ENCODE measurements at regions not wholly inside any gene's neighbourhood (a gene's known extent, or its start where the extent isn't known, plus 50 kb on each side); places are given as distances from the start of the nearest gene placed in this dataset.
"Not testable (repeated sequence)": the region's sequence is repeated elsewhere in the genome, so short reads cannot be mapped to it uniquely, and the experiment has no call there.

- Histone ChIP-seq H3K4me1 (peaks cover 0 to 4% (median 0%) of the 10 kb centered on the region in 3 donors), H3K27ac (no peak overlapping the region), H3K27me3 (no peaks in the 10 kb centered on the region), H3K9me3 (no peaks in the 10 kb centered on the region), H3K36me3 (no peaks in the 10 kb centered on the region), H3K4me3 (no peak overlapping the region)
- WGBS, 2 donors = 93 to 97% methylated on average over 2 of the region's 2 CpGs
- no peak for TF ChIP-seq POLR2A (IDR thresholded peaks at IDR 0.05)
- TF ChIP-seq CTCF (IDR thresholded peaks at IDR 0.05) = no peak
- no peak for DNase-seq
- intact Hi-C loops (cut with DNase I) = no loop called here
Measured at GRCh38 chr2:8144131-8144631, 537.7 kb upstream of the ID2 start.

- DNase-seq = no peak
- H3K27ac ChIP-seq = no peak overlapping the region
- H3K36me3 ChIP-seq = no peaks in the 10 kb centered on the region
- no peaks in the 10 kb centered on the region for H3K27me3 ChIP-seq
- 75 to 82% methylated on average over 3 of the region's 3 CpGs for WGBS, 2 donors
- no peak overlapping the region for H3K4me3 ChIP-seq
- TF ChIP-seq POLR2A (IDR thresholded peaks at IDR 0.05) = no peak
- no peak for TF ChIP-seq CTCF (IDR thresholded peaks at IDR 0.05)
- intact Hi-C loops (cut with DNase I) = no loop called here
- H3K4me1 ChIP-seq = peaks cover 0 to 1% (median 0%) of the 10 kb centered on the region in 3 donors
- H3K9me3 ChIP-seq = no peaks in the 10 kb centered on the region
Measured at GRCh38 chr2:8144785-8145184, 537.1 kb upstream of the ID2 start.

- H3K4me3 ChIP-seq; intact Hi-C loops (cut with DNase I); H3K4me1 ChIP-seq; H3K27ac ChIP-seq; H3K36me3 ChIP-seq; H3K9me3 ChIP-seq; DNase-seq; H3K27me3 ChIP-seq: not testable (repeated sequence)
- WGBS, 2 donors = 71 to 88% methylated on average over 2 of the region's 2 CpGs
Measured at GRCh38 chr2:8145375-8145774, 536.5 kb upstream of the ID2 start.

GRCh38 chr2:8146132-8147005 is 535.5 kb upstream of the ID2 start:
- intact Hi-C loops (cut with DNase I) = no loop called here
- DNase-seq = no peak

GRCh38 chr2:8148260-8149006 is 533.4 kb upstream of the ID2 start:
- intact Hi-C loops (cut with DNase I) = no loop called here
- no peak for TF ChIP-seq POLR2A (IDR thresholded peaks at IDR 0.05)
- no peak for TF ChIP-seq CTCF (IDR thresholded peaks at IDR 0.05)
- no peak overlapping the region for H3K4me3 ChIP-seq
- no peak for DNase-seq
- no peaks in the 10 kb centered on the region for H3K9me3 ChIP-seq
- peaks cover 0 to 3% (median 0%) of the 10 kb centered on the region in 4 donors for H3K27me3 ChIP-seq
- H3K4me1 ChIP-seq = no peaks in the 10 kb centered on the region
- 74 to 79% methylated on average over 8 of the region's 8 CpGs for WGBS, 2 donors
- no peaks in the 10 kb centered on the region for H3K36me3 ChIP-seq
- H3K27ac ChIP-seq = no peak overlapping the region

More at GRCh38 chr2:8146132-8147005, 535.5 kb upstream of the ID2 start:
- no peaks in the 10 kb centered on the region for H3K9me3 ChIP-seq
- H3K4me3 ChIP-seq = no peak overlapping the region
- no peak for TF ChIP-seq CTCF (IDR thresholded peaks at IDR 0.05)
- no peaks in the 10 kb centered on the region for H3K36me3 ChIP-seq
- no peak overlapping the region for H3K27ac ChIP-seq
- 68 to 73% methylated on average over 5 of the region's 5 CpGs for WGBS, 2 donors
- peaks cover 0 to 3% (median 0%) of the 10 kb centered on the region in 4 donors for H3K27me3 ChIP-seq
- no peaks in the 10 kb centered on the region for H3K4me1 ChIP-seq
